HG02943 (cell line): ENCODE measurements at regions not wholly inside any gene's neighbourhood (a gene's known extent, or its start where the extent isn't known, plus 50 kb on each side); places are given as distances from the start of the nearest gene placed in this dataset.
"Not testable (repeated sequence)": the region's sequence is repeated elsewhere in the genome, so short reads cannot be mapped to it uniquely, and the experiment has no call there.

Experiments
- ATAC-seq: cut with Tn5 transposase; IDR thresholded peaks from one replicate; pipeline ENCODE4 v1.9.1; 2021; ENCODE audit warnings: mild to moderate bottlenecking, low read depth, moderate library complexity; ENCODE audit not compliant: unreplicated experiment

DNA sequence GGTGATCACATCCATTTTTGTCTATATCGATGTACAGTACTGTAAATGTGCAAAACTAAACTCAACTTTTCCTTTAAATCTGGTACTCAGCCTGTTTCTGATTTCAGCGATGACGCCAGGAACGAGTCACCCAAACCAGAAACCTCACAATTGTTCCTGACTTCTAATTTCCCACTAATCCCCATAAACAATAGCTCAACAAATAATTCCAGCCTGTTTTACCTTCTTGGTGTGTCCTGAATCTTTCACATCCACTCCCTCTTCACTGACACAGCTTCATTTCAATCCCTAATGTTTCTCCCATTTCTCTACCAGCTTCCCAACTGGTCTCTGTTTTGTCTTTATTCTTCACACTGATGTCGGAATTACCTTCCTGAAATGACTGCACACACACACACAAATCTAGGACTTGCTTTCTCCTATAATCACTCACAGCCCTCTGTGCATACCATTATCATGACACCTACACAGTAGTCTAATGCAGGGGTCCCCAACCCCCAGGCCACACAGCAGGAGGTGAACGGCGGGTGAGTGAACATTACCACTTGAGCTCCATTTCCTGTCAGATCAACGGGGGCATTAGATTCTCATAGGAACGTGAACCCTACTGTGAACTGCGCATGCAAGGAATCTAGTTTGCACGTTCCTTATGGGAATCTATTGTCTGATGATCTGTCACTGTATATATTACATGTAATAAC, 97.8 kb upstream of the SLC30A5 start:
- no peak for ATAC-seq

GRCh38 chr5:68999181-68999580, 94.6 kb upstream of the SLC30A5 start:
- ATAC-seq = no peak

DNA sequence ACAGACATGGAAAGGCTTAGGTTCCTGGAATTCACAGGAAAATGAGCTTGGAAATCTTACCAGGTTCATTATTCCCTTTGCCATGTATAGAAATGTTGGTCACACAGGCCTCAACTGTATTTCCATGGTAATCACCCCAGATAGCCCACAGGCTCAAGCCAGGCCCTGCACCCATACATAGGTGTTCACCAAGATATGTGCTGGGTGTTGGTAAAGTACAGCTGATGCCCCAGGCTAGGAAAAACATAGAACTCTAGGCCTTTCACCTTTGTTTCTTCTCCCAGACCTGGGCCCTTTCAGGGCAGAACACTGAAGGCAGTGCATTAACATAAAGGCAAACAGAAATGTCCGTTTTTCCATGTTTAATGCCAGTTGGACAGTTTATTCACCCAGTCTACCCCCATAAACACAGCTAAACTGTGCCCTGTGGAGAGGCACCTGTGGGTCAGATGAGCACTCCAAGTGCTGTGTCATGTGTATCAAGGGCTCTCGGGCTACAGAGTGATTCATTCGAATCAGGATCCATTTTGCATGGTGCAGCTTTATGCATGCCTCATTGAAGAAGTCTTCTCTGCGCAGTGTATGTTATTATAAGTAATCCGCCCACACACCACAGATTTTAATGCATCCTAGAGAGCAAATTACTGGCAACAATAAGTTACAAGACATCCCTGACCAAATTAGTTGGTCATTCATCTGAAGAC, 93.4 kb upstream of the SLC30A5 start:
- ATAC-seq = no peak

- no peak for ATAC-seq
These were observed 92.9 kb upstream of the SLC30A5 start for GRCh38 chr5:69000949-69001348.

DNA sequence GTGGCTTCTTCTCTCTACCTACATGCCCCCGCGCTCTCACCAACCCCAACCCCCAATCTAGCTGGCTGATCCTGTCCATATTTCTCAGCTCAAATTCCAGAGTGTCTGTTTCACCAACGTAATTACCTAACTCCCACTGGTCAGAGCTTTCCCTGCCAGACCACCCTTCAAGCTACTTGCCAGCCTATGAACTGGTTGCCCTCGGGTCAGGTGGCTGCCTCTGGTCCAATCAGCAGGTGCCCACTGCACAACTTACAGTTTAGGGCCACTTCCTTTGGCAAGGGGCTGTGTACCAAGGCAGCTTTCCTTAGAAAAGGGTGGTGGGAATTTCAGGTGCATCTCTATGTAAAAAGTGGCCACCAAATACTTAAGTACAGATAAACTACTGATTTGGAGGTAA, 92.2 kb upstream of the SLC30A5 start:
- ATAC-seq = no peak

DNA sequence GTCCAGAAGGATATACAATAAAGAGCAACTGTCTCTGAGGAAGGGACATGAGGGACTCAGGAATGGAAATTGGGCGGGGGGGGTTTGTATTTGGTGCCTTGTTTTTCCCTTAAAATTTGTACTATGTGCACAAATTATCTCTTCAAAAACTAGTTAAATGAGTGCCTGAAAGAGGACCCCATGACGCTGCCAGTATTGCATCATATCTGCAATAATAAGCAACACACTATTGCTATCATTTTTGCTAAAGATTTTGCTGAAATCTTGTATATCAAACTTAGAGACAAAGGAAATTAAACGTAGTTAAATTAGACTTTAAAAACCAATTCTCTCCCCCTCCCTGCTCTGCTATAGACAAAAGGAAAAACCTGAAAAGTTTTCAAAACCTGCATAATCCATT, 89.7 kb upstream of the SLC30A5 start:
- ATAC-seq = no peak

- ATAC-seq = no peak
These were observed 89.1 kb upstream of the SLC30A5 start for GRCh38 chr5:69004676-69005075.

GRCh38 chr5:69006030-69006429, 87.8 kb upstream of the SLC30A5 start:
- ATAC-seq = no peak

- no peak for ATAC-seq
These were observed 86.7 kb upstream of the SLC30A5 start for GRCh38 chr5:69007163-69007562.

GRCh38 chr5:69007726-69008368, 86.0 kb upstream of the SLC30A5 start:
- ATAC-seq = peak; percentile 82

GRCh38 chr5:69010476-69010875, 83.3 kb upstream of the SLC30A5 start:
- ATAC-seq = no peak

- no peak for ATAC-seq
These were observed 81.9 kb upstream of the SLC30A5 start for GRCh38 chr5:69011910-69012309.

DNA sequence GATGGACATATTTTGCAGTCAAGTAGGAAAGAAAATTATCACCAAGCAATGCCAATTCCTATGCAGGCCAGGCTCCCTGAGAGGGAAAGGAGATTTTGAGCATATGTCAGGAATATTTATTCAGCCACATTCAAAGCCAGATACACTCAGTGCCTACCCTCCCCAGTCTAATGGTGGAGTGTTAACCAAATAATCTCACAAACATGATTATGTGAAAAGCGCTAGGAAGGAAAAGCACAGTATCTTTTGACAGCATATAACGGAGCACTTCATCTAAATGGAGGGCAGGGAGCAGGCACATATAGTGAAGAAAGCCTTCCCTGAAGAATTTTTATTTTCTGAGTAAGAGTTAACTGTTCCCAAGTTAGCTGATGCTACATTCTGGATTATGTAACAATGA, 80.3 kb upstream of the SLC30A5 start:
- ATAC-seq = no peak

DNA sequence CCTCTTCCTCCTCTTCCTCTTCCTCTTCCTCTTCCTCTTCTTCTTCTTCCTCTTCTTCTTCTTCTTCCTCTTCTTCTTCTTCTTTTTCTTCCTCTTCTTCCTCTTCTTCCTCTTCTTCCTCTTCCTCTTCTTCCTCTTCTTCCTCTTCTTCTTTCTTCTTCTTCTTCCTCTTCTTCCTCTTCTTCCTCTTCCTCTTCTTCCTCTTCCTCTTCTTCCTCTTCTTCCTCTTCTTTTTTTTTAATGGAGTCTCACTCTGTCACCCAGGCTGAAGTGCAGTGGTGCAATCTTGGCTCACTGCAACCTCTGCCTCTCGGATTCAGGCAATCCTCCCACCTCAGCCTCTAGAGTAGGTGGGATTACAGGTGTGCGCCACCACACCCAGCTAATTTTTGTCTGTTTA, 79.8 kb upstream of the SLC30A5 start:
- ATAC-seq = not testable (repeated sequence)

DNA sequence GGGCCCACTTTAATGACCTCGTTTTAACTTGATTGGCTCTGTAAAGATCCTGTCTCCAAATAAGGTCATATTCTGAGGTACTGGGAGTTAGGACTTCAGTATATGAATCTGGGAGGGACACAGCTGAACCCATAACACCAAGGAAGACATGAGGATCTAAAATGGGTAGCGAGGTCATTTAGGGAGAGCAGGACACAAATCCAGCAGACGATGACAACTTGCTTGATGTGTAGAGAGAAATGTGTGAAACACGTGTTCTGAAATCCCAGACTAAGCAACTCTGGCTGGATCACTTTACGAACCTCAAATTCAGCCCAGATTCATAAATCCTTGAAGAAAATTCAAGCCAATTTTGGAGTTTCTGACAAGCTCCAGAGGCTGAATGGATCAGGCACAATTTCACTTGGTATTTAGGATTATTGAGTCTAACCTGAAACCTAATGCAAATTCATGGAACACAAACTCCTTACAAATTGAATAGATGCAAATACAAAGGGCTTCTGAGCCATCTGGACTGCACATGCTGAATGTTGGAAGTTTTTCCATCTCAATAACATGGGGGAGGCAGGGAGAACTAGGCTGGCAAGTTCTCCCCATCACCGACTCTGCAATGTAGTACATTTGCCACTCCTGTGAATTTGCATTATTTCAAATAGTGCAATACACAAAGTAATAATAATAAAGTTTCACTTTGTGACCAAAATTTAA, 74.0 kb upstream of the SLC30A5 start:
- no peak for ATAC-seq

DNA sequence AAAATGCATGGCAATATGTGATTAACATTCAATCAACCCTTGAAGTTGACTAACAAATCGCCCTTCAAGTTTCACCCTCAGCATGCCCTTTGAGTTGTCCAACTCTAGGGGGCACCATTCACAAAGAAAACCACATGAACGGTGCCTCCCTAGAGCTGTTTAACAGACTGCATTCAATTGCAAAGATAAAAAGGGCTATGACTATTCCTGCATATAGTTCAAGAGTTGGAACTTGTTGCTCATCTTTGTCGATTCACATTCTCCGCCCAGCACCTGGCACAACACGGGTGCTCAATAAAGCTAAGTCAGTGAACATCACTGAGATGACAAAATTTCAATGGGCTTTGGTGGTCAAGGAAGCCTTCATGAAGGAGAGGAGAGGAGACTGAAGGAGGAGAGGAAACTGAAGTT, 69.6 kb upstream of the SLC30A5 start:
- ATAC-seq = no peak

- ATAC-seq = no peak
These were observed 64.5 kb upstream of the SLC30A5 start for GRCh38 chr5:69029292-69029691.

DNA sequence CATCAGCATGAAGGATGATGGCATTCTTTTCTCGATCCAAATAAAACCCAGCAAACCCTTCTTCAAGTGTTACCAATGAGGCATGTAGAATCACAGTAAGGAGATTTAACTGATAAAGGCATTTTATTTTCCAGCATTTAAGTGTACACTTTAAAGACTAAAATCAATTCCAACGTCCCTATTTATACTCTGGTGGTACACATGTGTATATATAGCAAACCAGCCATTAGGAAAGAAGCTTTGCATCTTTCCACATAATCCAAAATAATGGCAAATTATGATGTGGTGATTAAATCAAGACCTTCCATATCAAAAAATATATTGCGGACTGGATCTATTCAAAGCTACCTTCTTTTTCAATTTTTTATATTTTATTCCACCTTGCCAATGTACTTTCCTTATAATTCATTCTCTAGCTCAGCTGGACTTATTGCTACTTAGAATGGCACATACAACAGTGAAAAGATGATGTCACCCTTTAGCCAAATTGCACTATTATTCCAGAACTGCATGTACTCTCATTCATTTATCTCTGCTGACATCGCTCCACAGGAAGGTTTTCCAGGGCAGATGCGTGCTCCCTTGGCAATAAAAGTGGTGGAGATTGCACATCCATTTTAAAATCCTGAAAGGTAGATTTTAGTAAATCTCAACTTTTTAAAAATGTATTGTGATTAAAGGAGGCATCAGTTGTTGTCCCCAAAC, 63.3 kb upstream of the SLC30A5 start:
- no peak for ATAC-seq

- no peak for ATAC-seq
These were observed 61.8 kb upstream of the SLC30A5 start for GRCh38 chr5:69032009-69032408.

DNA sequence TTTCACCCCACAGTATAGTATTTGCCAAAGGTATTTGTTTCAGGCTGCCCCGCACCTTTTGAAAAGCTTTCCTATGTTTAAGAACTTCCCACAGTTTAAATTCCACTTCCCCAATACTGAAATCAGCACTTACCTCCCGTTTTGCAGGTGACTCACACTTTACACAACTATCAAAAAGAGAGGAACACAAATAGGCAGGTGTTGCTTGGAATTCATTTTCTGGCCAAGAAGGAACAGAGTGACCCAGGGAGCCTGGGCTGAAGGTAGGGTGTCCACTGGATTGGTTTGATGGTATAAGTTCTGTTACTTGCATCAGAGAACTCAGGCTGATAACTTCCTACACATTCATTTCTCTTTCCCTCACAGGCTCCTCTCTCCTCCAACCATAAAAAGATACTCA, 60.1 kb upstream of the SLC30A5 start:
- no peak for ATAC-seq

- no peak for ATAC-seq
These were observed 58.9 kb upstream of the SLC30A5 start for GRCh38 chr5:69034898-69035297.
